Mesendoderm (in vitro differentiated cells): ENCODE measurements at regions not wholly inside any gene's neighbourhood (a gene's known extent, or its start where the extent isn't known, plus 50 kb on each side); places are given as distances from the start of the nearest gene placed in this dataset.

Experiments
- DNase-seq: peaks from one replicate; pipeline ENCODE4 v3.0.0; 2013
- H2AK5ac ChIP-seq: 2 replicates; pipeline ENCODE4 v1.6.1; 2013; ENCODE audit warnings: low read length, inconsistent platforms
- H2BK120ac ChIP-seq: 2 replicates; pipeline ENCODE4 v1.6.1; 2013; ENCODE audit warnings: low read depth, mild to moderate bottlenecking, low read length, moderate library complexity, mixed read lengths
- H2BK15ac ChIP-seq: replicated peaks from 2 replicates; pipeline ENCODE4 v1.6.1; 2013; ENCODE audit warnings: low read depth, mild to moderate bottlenecking, moderate library complexity
- H2BK5ac ChIP-seq: 2 replicates; pipeline ENCODE4 v1.6.1; 2013; ENCODE audit warnings: low read length, inconsistent platforms
- H3K18ac ChIP-seq: 2 replicates; pipeline ENCODE4 v1.6.1; 2013; ENCODE audit warnings: mild to moderate bottlenecking, low read length, mixed read lengths
- H3K23ac ChIP-seq: one replicate; pipeline ENCODE4 v1.6.1; 2013; ENCODE audit warnings: low read length
- H3K27ac ChIP-seq: 2 replicates; pipeline ENCODE4 v1.5.1; 2013; ENCODE audit warnings: low read depth, mild to moderate bottlenecking, inconsistent platforms, low read length, moderate library complexity
- H3K27me3 ChIP-seq: 2 replicates; pipeline ENCODE4 v1.6.1; 2013; ENCODE audit warnings: low read length, control low read depth, mild to moderate bottlenecking, inconsistent platforms; ENCODE audit not compliant: insufficient read depth, poor library complexity
- H3K36me3 ChIP-seq: 2 replicates; pipeline ENCODE4 v1.6.1; 2013; ENCODE audit warnings: low read length, inconsistent platforms; ENCODE audit not compliant: control insufficient read depth, insufficient read depth
- H3K4ac ChIP-seq: one replicate; pipeline ENCODE4 v1.6.1; 2013; ENCODE audit warnings: low read depth, mild to moderate bottlenecking, low read length, moderate library complexity
- H3K4me1 ChIP-seq: 2 replicates; pipeline ENCODE4 v1.6.1; 2013; ENCODE audit warnings: low read depth, low read length, inconsistent platforms; ENCODE audit not compliant: control insufficient read depth
- H3K4me2 ChIP-seq: 2 replicates; pipeline ENCODE4 v1.6.1; 2013; ENCODE audit warnings: low read length
- H3K4me3 ChIP-seq: 2 replicates; pipeline ENCODE4 v1.5.1; 2013; ENCODE audit warnings: mild to moderate bottlenecking, low read length
- H3K56ac ChIP-seq: one replicate; pipeline ENCODE4 v1.6.1; 2013; ENCODE audit warnings: low read length
- H3K79me1 ChIP-seq: 2 replicates; pipeline ENCODE4 v1.6.1; 2013; ENCODE audit warnings: low read length, inconsistent platforms
- H3K79me2 ChIP-seq: 2 replicates; pipeline ENCODE4 v1.6.1; 2013; ENCODE audit warnings: mild to moderate bottlenecking, low read length; ENCODE audit not compliant: control insufficient read depth, insufficient read depth
- H3K9ac ChIP-seq: 2 replicates; pipeline ENCODE4 v1.6.1; 2013; ENCODE audit warnings: low read length, inconsistent platforms
- H4K5ac ChIP-seq: one replicate; pipeline ENCODE4 v1.6.1; 2013; ENCODE audit warnings: low read length
- H4K8ac ChIP-seq: one replicate; pipeline ENCODE4 v1.6.1; 2013; ENCODE audit warnings: low read depth, mild to moderate bottlenecking, control low read depth, low read length, moderate library complexity
- WGBS: extraction: QIAGEN DNeasy Blood & Tissue Kit; methylation state at CpG from one replicate; pipeline ENCODE4 v1.1.7; 2013; ENCODE audit warnings: low lambda C conversion rate, missing lambda C conversion rate; ENCODE audit not compliant: insufficient coverage; ENCODE audit errors: extremely low coverage; 5-methylcytosine and 5-hydroxymethylcytosine counted together

DNA sequence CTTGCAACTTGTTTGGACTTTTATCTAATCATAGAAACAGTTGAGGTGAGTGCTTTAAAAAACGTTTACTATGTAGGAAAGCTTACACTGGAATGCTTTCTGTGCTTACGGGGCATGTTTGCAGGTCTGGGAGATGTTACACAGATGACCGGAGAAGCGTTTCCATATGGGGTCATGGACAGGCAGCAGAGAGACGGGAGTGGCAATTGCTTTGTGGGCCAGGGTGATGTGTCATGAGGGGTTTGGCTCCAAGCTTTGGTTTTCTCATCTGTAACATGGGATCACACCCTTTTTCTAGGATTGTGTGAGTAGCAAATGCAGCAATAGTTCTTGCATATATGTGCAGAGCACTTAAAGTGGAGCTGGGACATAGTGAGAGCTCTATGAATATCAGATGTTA, 174.8 kb upstream of the MKI67 start:
- Histone ChIP-seq H2BK15ac (no peak overlapping the region), H3K23ac (no peak overlapping the region), H2AK5ac (no peak overlapping the region), H3K4me1 (no peaks in the 10 kb centered on the region), H3K4me3 (no peak overlapping the region), H3K4me2 (no peak overlapping the region), H3K36me3 (no peaks in the 10 kb centered on the region), H2BK5ac (no peak overlapping the region), H3K27me3 (no peaks in the 10 kb centered on the region), H3K79me2 (no peaks in the 10 kb centered on the region), H3K4ac (no peak overlapping the region), H4K5ac (no peak overlapping the region), H3K27ac (no peak overlapping the region), H2BK120ac (no peak overlapping the region), H3K56ac (no peak overlapping the region), H4K8ac (no peak overlapping the region), H3K9ac (no peak overlapping the region), H3K18ac (no peak overlapping the region), H3K79me1 (no peaks in the 10 kb centered on the region)
- no CpG with 5 or more reads among the region's 5 CpGs for WGBS
- DNase-seq: no peak

DNA sequence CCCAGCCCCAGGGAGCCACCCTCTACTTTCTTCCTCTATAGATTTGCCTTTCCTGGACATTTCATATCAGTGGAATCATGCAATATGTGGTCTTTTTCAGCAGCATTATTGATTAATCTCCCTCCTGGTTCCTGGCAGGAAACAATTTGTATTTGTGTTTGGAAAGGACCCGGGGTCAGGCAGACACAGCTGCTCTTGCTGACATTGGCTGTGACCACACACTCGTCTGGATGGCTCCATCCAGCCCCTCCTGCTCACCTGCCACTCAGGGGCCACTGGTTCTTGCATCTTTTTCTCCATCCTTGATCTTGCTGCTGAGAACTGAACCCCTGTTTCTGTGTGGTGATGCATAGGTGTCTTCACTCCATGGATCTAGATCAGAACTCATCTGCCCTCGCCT, 176.6 kb upstream of the MKI67 start:
- Histone ChIP-seq H3K27me3 (no peaks in the 10 kb centered on the region), H2AK5ac (no peak overlapping the region)

DNA sequence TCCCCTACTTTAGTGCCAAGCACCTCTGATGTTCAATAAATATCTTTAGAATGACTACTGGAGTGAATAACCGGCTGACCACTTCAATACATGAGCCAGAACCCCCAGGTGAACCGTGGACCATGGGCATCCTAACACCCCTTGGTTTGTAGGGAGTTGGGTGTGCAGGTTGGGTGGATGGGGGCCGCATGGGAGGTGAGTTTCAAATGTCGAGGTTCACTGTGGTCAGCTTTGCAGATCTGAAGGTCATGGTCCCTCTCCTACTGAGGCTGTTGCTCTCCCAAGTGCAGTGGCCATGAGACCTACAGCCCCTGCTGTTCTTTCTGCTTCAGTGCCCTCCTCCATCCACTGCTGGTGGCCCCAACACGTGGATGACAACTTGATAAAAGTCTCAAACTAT, 178.0 kb upstream of the MKI67 start:
- Histone ChIP-seq H3K4me1 (no peaks in the 10 kb centered on the region), H2AK5ac (no peak overlapping the region), H3K4ac (no peak overlapping the region), H3K9ac (no peak overlapping the region), H3K79me2 (no peaks in the 10 kb centered on the region), H3K56ac (no peak overlapping the region), H3K18ac (no peak overlapping the region), H2BK5ac (no peak overlapping the region), H4K8ac (no peak overlapping the region), H4K5ac (no peak overlapping the region), H3K36me3 (no peaks in the 10 kb centered on the region), H3K23ac (no peak overlapping the region), H3K79me1 (no peaks in the 10 kb centered on the region), H3K27me3 (no peaks in the 10 kb centered on the region), H2BK120ac (no peak overlapping the region), H3K4me3 (no peak overlapping the region), H3K4me2 (no peak overlapping the region), H2BK15ac (no peak overlapping the region), H3K27ac (no peak overlapping the region)
- DNase-seq: no peak
- no CpG with 5 or more reads among the region's 5 CpGs for WGBS

More for the DNA sequence above, 176.6 kb upstream of the MKI67 start:
- WGBS: no CpG with 5 or more reads among the region's 3 CpGs
- H3K23ac ChIP-seq: no peak overlapping the region
- no peak overlapping the region for H3K18ac ChIP-seq
- no peak overlapping the region for H2BK120ac ChIP-seq
- H2BK5ac ChIP-seq: no peak overlapping the region
- no peak overlapping the region for H3K4me3 ChIP-seq
- H3K56ac ChIP-seq: no peak overlapping the region
- H3K4me2 ChIP-seq: no peak overlapping the region
- H3K79me2 ChIP-seq: no peaks in the 10 kb centered on the region
- H3K4me1 ChIP-seq: no peaks in the 10 kb centered on the region
- H2BK15ac ChIP-seq: no peak overlapping the region
- no peak overlapping the region for H3K9ac ChIP-seq
- no peak overlapping the region for H4K5ac ChIP-seq
- no peak overlapping the region for H3K27ac ChIP-seq
- DNase-seq: no peak
- H3K4ac ChIP-seq: no peak overlapping the region
- no peak overlapping the region for H4K8ac ChIP-seq
- H3K36me3 ChIP-seq: no peaks in the 10 kb centered on the region
- no peaks in the 10 kb centered on the region for H3K79me1 ChIP-seq

DNA sequence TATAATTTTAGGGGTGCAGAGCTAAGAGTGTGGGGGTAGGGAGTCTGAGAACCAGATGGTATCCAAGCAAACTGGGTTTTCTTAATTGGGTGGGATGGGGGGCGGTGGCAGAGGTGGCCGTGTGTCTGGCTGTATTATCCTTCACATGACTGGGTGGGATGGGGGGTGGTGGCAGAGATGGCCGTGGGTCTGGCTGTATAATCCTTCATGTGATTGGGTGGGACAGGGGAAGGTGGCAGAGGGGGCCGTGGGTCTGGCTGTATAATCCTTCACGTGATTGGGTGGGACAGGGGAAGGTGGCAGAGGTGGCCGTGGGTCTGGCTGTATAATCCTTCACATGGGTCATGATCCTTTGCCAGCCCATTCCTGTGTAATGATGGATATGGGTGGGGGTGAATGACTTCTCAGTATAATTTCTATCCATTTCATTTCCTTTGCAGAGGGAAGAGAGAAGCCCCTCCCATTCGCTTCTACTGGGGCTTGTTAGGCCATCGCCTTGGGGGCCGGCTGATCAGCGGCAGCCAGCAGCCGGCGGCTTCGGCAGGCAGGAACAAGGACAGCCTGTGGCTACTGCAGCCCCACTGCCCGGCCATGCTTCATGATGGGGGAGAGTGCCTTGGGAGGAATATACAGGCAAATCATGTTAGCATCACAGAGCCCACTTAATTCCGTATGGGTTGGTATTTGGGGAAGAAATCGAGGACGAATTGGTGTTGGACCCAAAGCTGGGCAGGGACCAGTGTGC, 179.6 kb upstream of the MKI67 start:
- no peak overlapping the region for H2BK15ac ChIP-seq
- H3K36me3 ChIP-seq: no peaks in the 10 kb centered on the region
- no peaks in the 10 kb centered on the region for H3K4me1 ChIP-seq
- H3K27ac ChIP-seq: no peak overlapping the region
- no peak overlapping the region for H3K23ac ChIP-seq
- H3K18ac ChIP-seq: no peak overlapping the region
- no peak overlapping the region for H3K4me3 ChIP-seq
- no peak overlapping the region for H2BK5ac ChIP-seq
- no peaks in the 10 kb centered on the region for H3K79me1 ChIP-seq
- H2AK5ac ChIP-seq: no peak overlapping the region
- no peak overlapping the region for H2BK120ac ChIP-seq
- WGBS: no CpG with 5 or more reads among the region's 17 CpGs
- H3K79me2 ChIP-seq: no peaks in the 10 kb centered on the region
- DNase-seq: no peak
- no peak overlapping the region for H3K9ac ChIP-seq
- no peaks in the 10 kb centered on the region for H3K27me3 ChIP-seq
- no peak overlapping the region for H3K4ac ChIP-seq
- no peak overlapping the region for H4K5ac ChIP-seq
- H4K8ac ChIP-seq: no peak overlapping the region
- no peak overlapping the region for H3K56ac ChIP-seq
- no peak overlapping the region for H3K4me2 ChIP-seq

DNA sequence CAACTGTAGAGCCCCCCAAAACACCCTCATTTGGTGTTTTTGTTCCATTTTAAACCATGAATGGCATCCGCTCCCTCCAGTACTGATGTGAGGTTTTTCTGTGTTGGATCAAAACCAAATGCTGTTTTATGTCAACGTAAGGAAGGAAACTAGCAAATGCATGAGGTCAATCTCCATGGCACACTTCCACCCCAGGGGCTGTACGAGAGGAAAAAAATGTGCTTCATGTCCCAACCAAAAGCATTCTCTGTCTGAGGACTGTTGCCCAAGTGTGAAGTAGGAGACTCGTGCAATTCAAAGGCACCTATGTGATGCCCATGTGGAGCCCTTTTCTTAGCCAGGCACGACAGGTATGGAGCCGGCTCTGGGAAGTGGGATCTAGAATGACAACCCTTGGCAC, 180.3 kb upstream of the MKI67 start:
- no peak overlapping the region for H4K8ac ChIP-seq
- no peak overlapping the region for H2AK5ac ChIP-seq
- H2BK15ac ChIP-seq: no peak overlapping the region
- H4K5ac ChIP-seq: no peak overlapping the region
- DNase-seq: no peak
- H2BK120ac ChIP-seq: no peak overlapping the region
- H3K27me3 ChIP-seq: no peaks in the 10 kb centered on the region
- no peak overlapping the region for H3K18ac ChIP-seq
- H3K9ac ChIP-seq: no peak overlapping the region
- H3K36me3 ChIP-seq: no peaks in the 10 kb centered on the region
- no peaks in the 10 kb centered on the region for H3K79me2 ChIP-seq
- no peak overlapping the region for H3K4me3 ChIP-seq
- H3K4me2 ChIP-seq: no peak overlapping the region
- H2BK5ac ChIP-seq: no peak overlapping the region
- no peaks in the 10 kb centered on the region for H3K79me1 ChIP-seq
- no peak overlapping the region for H3K27ac ChIP-seq
- H3K4me1 ChIP-seq: no peaks in the 10 kb centered on the region
- no peak overlapping the region for H3K56ac ChIP-seq
- WGBS: no CpG with 5 or more reads among the region's 6 CpGs
- H3K23ac ChIP-seq: no peak overlapping the region
- H3K4ac ChIP-seq: no peak overlapping the region

DNA sequence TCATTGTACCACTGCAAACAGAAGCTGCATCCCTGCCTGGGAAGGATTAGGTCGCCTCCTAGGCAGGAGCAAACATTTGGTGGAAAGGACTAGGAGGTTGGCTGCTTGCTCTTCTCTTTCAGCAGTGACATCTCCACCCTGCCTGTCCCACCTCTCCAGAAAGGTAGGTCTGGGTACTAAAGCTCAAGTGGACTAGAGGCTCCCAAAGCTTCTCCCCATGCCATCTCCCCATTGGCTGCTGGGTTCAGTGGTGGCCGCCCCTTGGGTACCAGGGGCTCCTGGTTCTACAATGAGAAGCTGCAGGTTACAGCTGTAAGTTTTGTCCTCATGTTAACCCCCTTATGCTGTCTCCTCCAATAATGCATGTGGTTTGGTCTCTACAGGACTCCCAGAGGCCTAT, 180.7 kb upstream of the MKI67 start:
- Histone ChIP-seq H3K27ac (no peak overlapping the region), H3K79me2 (no peaks in the 10 kb centered on the region), H2BK120ac (no peak overlapping the region), H2BK15ac (no peak overlapping the region), H3K23ac (no peak overlapping the region), H3K4ac (no peak overlapping the region), H4K8ac (no peak overlapping the region), H3K18ac (no peak overlapping the region), H3K4me2 (no peak overlapping the region), H3K27me3 (no peaks in the 10 kb centered on the region), H3K4me3 (no peak overlapping the region), H2BK5ac (no peak overlapping the region), H3K56ac (no peak overlapping the region), H3K36me3 (no peaks in the 10 kb centered on the region), H3K79me1 (no peaks in the 10 kb centered on the region), H4K5ac (no peak overlapping the region), H2AK5ac (no peak overlapping the region), H3K9ac (no peak overlapping the region), H3K4me1 (no peaks in the 10 kb centered on the region)
- WGBS: no CpG with 5 or more reads among the region's 2 CpGs
- DNase-seq: no peak
